Astrocyte (in vitro differentiated cells and primary cell): ENCODE measurements at regions not wholly inside any gene's neighbourhood (a gene's known extent, or its start where the extent isn't known, plus 50 kb on each side); places are given as distances from the start of the nearest gene placed in this dataset.

Source experiments
- DNase-seq: peaks from one replicate; pipeline ENCODE4 v3.0.0-alpha.2; 2010; ENCODE audit warnings: low read depth
- FAIRE-seq: peaks from 2 replicates; lab custom pipeline; 2011; peaks lifted over from hg19 to GRCh38; lab: Jason Lieb, UNC
- H2AFZ ChIP-seq: 2 replicates; pipeline ENCODE4 v1.6.0; 2012; ENCODE audit warnings: low read depth, low read length, inconsistent platforms
- H3K27ac ChIP-seq: 2 replicates; pipeline ENCODE4 v1.5.1; 2011; ENCODE audit warnings: low read depth, low read length, inconsistent platforms
- H3K27me3 ChIP-seq: 2 replicates; pipeline ENCODE4 v1.6.0; 2011; ENCODE audit warnings: low read length, inconsistent platforms; ENCODE audit not compliant: insufficient read depth
- H3K36me3 ChIP-seq: 2 replicates; pipeline ENCODE4 v1.5.1; 2011; ENCODE audit warnings: low read length, inconsistent platforms; ENCODE audit not compliant: insufficient read depth
- H3K4me1 ChIP-seq: 2 replicates; pipeline ENCODE4 v1.5.1; 2011; ENCODE audit warnings: low read length, inconsistent platforms; ENCODE audit not compliant: insufficient read depth
- H3K4me2 ChIP-seq: 2 replicates; pipeline ENCODE4 v1.6.0; 2012; ENCODE audit warnings: low read length, inconsistent platforms
- H3K4me3 ChIP-seq: 2 replicates; pipeline ENCODE4 v1.5.1; 2011; ENCODE audit warnings: low read depth, mild to moderate bottlenecking, low read length, inconsistent platforms; ENCODE audit not compliant: insufficient read depth
- H3K79me2 ChIP-seq: 2 replicates; pipeline ENCODE4 v1.6.0; 2012; ENCODE audit warnings: mild to moderate bottlenecking, low read length, inconsistent platforms; ENCODE audit not compliant: insufficient read depth
- H3K9ac ChIP-seq: 2 replicates; pipeline ENCODE4 v1.6.0; 2012; ENCODE audit warnings: mild to moderate bottlenecking, low read length, inconsistent platforms
- H3K9me3 ChIP-seq: 2 replicates; pipeline ENCODE4 v1.5.1; 2012; ENCODE audit warnings: low read depth, mild to moderate bottlenecking, low read length, inconsistent platforms; ENCODE audit not compliant: insufficient read depth
- H4K20me1 ChIP-seq: 2 replicates; pipeline ENCODE4 v1.6.0; 2012; ENCODE audit warnings: low read length, inconsistent platforms; ENCODE audit not compliant: insufficient read depth
- H3K27ac Mint-ChIP-seq: one replicate; pipeline ENCODE4 v1.8.0; 2021; ENCODE audit warnings: mild to moderate bottlenecking, mixed read lengths; ENCODE audit not compliant: unreplicated experiment
- H3K27me3 Mint-ChIP-seq: one replicate; pipeline ENCODE4 v1.8.0; 2021; ENCODE audit warnings: low read depth, mixed read lengths; ENCODE audit not compliant: unreplicated experiment
- H3K36me3 Mint-ChIP-seq: one replicate; pipeline ENCODE4 v1.8.0; 2021; ENCODE audit warnings: low read depth, mixed read lengths; ENCODE audit not compliant: unreplicated experiment
- H3K4me1 Mint-ChIP-seq: one replicate; pipeline ENCODE4 v1.8.0; 2021; ENCODE audit warnings: low read depth, mixed read lengths; ENCODE audit not compliant: unreplicated experiment
- H3K4me3 Mint-ChIP-seq: one replicate; pipeline ENCODE4 v1.8.0; 2021; ENCODE audit warnings: mild to moderate bottlenecking, moderate library complexity, mixed read lengths; ENCODE audit not compliant: unreplicated experiment
- H3K9me3 Mint-ChIP-seq: one replicate; pipeline ENCODE4 v1.8.0; 2021; ENCODE audit warnings: mild to moderate bottlenecking, mixed read lengths; ENCODE audit not compliant: unreplicated experiment
- CTCF ChIP-seq: IDR thresholded peaks from 2 replicates; pipeline ENCODE4 v1.5.1; 2011; ENCODE audit warnings: low read depth, mild to moderate bottlenecking, inconsistent platforms, low read length, moderate library complexity; ENCODE audit not compliant: insufficient read depth
- EZH2 ChIP-seq: IDR thresholded peaks from 2 replicates; pipeline ENCODE4 v1.6.1; 2012; ENCODE audit warnings: mild to moderate bottlenecking, low read length, inconsistent platforms; ENCODE audit not compliant: insufficient read depth

- Mint-ChIP-seq H3K4me1 (no peaks in the 10 kb centered on the region), H3K36me3 (no peaks in the 10 kb centered on the region), H3K27ac (no peak overlapping the region), H3K9me3 (no peaks in the 10 kb centered on the region), H3K27me3 (no peaks in the 10 kb centered on the region), H3K4me3 (no peak overlapping the region)
- Histone ChIP-seq H3K79me2 (no peaks in the 10 kb centered on the region), H4K20me1 (no peaks in the 10 kb centered on the region), H2AFZ (no peak overlapping the region), H3K4me2 (no peak overlapping the region), H3K9me3 (no peaks in the 10 kb centered on the region), H3K27me3 (no peaks in the 10 kb centered on the region), H3K27ac (no peak overlapping the region), H3K4me1 (no peaks in the 10 kb centered on the region), H3K9ac (no peak overlapping the region), H3K4me3 (no peak overlapping the region), H3K36me3 (no peaks in the 10 kb centered on the region)
- TF ChIP-seq EZH2 (no peak), CTCF (no peak)
- FAIRE-seq (no peak), DNase-seq (no peak)
Observed at GRCh38 chr6:15748341-15748740, 85.5 kb upstream of the DTNBP1 start.

GRCh38 chr6:15747354-15747883 lies 84.6 kb upstream of the DTNBP1 start:
- Histone ChIP-seq H3K4me1 (no peaks in the 10 kb centered on the region), H3K9me3 (no peaks in the 10 kb centered on the region), H3K9ac (no peak overlapping the region), H3K4me2 (no peak overlapping the region), H2AFZ (no peak overlapping the region), H4K20me1 (no peaks in the 10 kb centered on the region), H3K79me2 (no peaks in the 10 kb centered on the region), H3K27ac (no peak overlapping the region), H3K36me3 (no peaks in the 10 kb centered on the region), H3K27me3 (no peaks in the 10 kb centered on the region), H3K4me3 (no peak overlapping the region)
- H3K9me3 Mint-ChIP-seq: no peaks in the 10 kb centered on the region
- no peaks in the 10 kb centered on the region for H3K4me1 Mint-ChIP-seq
- no peak overlapping the region for H3K4me3 Mint-ChIP-seq
- H3K36me3 Mint-ChIP-seq: no peaks in the 10 kb centered on the region
- TF ChIP-seq EZH2: no peak
- TF ChIP-seq CTCF: no peak
- no peak for FAIRE-seq
- no peaks in the 10 kb centered on the region for H3K27me3 Mint-ChIP-seq
- H3K27ac Mint-ChIP-seq: no peak overlapping the region
- no peak for DNase-seq

- no peaks in the 10 kb centered on the region for H3K9me3 ChIP-seq
- H3K4me1 Mint-ChIP-seq: no peaks in the 10 kb centered on the region
- no peaks in the 10 kb centered on the region for H3K27me3 ChIP-seq
- DNase-seq (no peak), FAIRE-seq (no peak)
- no peak overlapping the region for H3K4me3 Mint-ChIP-seq
- H3K4me1 ChIP-seq: no peaks in the 10 kb centered on the region
- no peak overlapping the region for H3K27ac Mint-ChIP-seq
- no peaks in the 10 kb centered on the region for H3K79me2 ChIP-seq
- no peaks in the 10 kb centered on the region for H3K36me3 ChIP-seq
- H4K20me1 ChIP-seq: no peaks in the 10 kb centered on the region
- no peaks in the 10 kb centered on the region for H3K36me3 Mint-ChIP-seq
- no peak overlapping the region for H3K4me3 ChIP-seq
- H2AFZ ChIP-seq: no peak overlapping the region
- H3K4me2 ChIP-seq: no peak overlapping the region
- no peaks in the 10 kb centered on the region for H3K27me3 Mint-ChIP-seq
- H3K27ac ChIP-seq: no peak overlapping the region
- peaks cover 2% of the 10 kb centered on the region for H3K9me3 Mint-ChIP-seq
- no peak overlapping the region for H3K9ac ChIP-seq
- TF ChIP-seq EZH2: no peak
- TF ChIP-seq CTCF: no peak
Observed at GRCh38 chr6:15745781-15746180, 83.0 kb upstream of the DTNBP1 start.
